ENCODE measurements at regions not wholly inside any gene's neighbourhood (a gene's known extent, or its start where the extent isn't known, plus 50 kb on each side); places are given as distances from the start of the nearest gene placed in this dataset.

- no peak for DNase-seq (ENCODE audit: low read depth in 1 of 2, low spot score in 1 of 2)
These were observed 374.2 kb upstream of the C2CD4B start for GRCh38 chr15:62539236-62539635.

GRCh38 chr15:62541250-62541649, 376.2 kb upstream of the C2CD4B start:
- no peak for DNase-seq (ENCODE audit: low read depth in 1 of 2, low spot score in 1 of 2)

- DNase-seq (ENCODE audit: low read depth in 1 of 2, low spot score in 1 of 2), result no peak
These were observed 376.8 kb upstream of the C2CD4B start for GRCh38 chr15:62541846-62542245.

- no peak for DNase-seq (ENCODE audit: low read depth in 1 of 2, low spot score in 1 of 2)
These were observed 379.4 kb upstream of the C2CD4B start for GRCh38 chr15:62544446-62544845.

GRCh38 chr15:62545467-62546227, 380.6 kb upstream of the C2CD4B start:
- DNase-seq (ENCODE audit: low read depth in 1 of 2, low spot score in 1 of 2), result no peak

- DNase-seq (ENCODE audit: low read depth in 1 of 2, low spot score in 1 of 2), result no peak
These were observed 381.5 kb upstream of the C2CD4B start for GRCh38 chr15:62546628-62547027.

- no peak for DNase-seq (ENCODE audit: low read depth in 1 of 2, low spot score in 1 of 2)
These were observed 382.5 kb upstream of the C2CD4B start for GRCh38 chr15:62547584-62547983.

GRCh38 chr15:62549345-62549970, 384.4 kb upstream of the C2CD4B start:
- DNase-seq (ENCODE audit: low read depth in 1 of 2, low spot score in 1 of 2), result no peak

GRCh38 chr15:62550106-62550505, 385.0 kb upstream of the C2CD4B start:
- DNase-seq (ENCODE audit: low read depth in 1 of 2, low spot score in 1 of 2), result no peak

GRCh38 chr15:62552444-62552843, 387.4 kb upstream of the C2CD4B start:
- no peak for DNase-seq (ENCODE audit: low read depth in 1 of 2, low spot score in 1 of 2)

GRCh38 chr15:62553911-62554563, 389.0 kb upstream of the C2CD4B start:
- DNase-seq (ENCODE audit: low read depth in 1 of 2, low spot score in 1 of 2), result no peak

GRCh38 chr15:62558640-62559380, 393.7 kb upstream of the C2CD4B start:
- no peak for DNase-seq (ENCODE audit: low read depth in 1 of 2, low spot score in 1 of 2)

GRCh38 chr15:62559381-62559733, 394.3 kb upstream of the C2CD4B start:
- DNase-seq (ENCODE audit: low read depth in 1 of 2, low spot score in 1 of 2), result no peak

- no peak for DNase-seq (ENCODE audit: low read depth in 1 of 2, low spot score in 1 of 2)
These were observed 396.0 kb upstream of the C2CD4B start for GRCh38 chr15:62561059-62561519.

- no peak for DNase-seq (ENCODE audit: low read depth in 1 of 2, low spot score in 1 of 2)
These were observed 396.5 kb upstream of the C2CD4B start for GRCh38 chr15:62561571-62561970.

GRCh38 chr15:62564886-62565633, 400.0 kb upstream of the C2CD4B start:
- no peak for DNase-seq (ENCODE audit: low read depth in 1 of 2, low spot score in 1 of 2)

- no peak for DNase-seq (ENCODE audit: low read depth in 1 of 2, low spot score in 1 of 2)
These were observed 400.5 kb upstream of the C2CD4B start for GRCh38 chr15:62565634-62566026.

GRCh38 chr15:62566248-62566647, 401.2 kb upstream of the C2CD4B start:
- DNase-seq (ENCODE audit: low read depth in 1 of 2, low spot score in 1 of 2), result no peak

GRCh38 chr15:62567501-62567900, 402.4 kb upstream of the C2CD4B start:
- no peak for DNase-seq (ENCODE audit: low read depth in 1 of 2, low spot score in 1 of 2)

- no peak for DNase-seq (ENCODE audit: low read depth in 1 of 2, low spot score in 1 of 2)
These were observed 402.9 kb upstream of the C2CD4B start for GRCh38 chr15:62568004-62568403.

GRCh38 chr15:62568702-62569101, 403.6 kb upstream of the C2CD4B start:
- no peak for DNase-seq (ENCODE audit: low read depth in 1 of 2, low spot score in 1 of 2)
